ENCODE measurements at regions not wholly inside any gene's neighbourhood (a gene's known extent, or its start where the extent isn't known, plus 50 kb on each side); places are given as distances from the start of the nearest gene placed in this dataset.

DNA sequence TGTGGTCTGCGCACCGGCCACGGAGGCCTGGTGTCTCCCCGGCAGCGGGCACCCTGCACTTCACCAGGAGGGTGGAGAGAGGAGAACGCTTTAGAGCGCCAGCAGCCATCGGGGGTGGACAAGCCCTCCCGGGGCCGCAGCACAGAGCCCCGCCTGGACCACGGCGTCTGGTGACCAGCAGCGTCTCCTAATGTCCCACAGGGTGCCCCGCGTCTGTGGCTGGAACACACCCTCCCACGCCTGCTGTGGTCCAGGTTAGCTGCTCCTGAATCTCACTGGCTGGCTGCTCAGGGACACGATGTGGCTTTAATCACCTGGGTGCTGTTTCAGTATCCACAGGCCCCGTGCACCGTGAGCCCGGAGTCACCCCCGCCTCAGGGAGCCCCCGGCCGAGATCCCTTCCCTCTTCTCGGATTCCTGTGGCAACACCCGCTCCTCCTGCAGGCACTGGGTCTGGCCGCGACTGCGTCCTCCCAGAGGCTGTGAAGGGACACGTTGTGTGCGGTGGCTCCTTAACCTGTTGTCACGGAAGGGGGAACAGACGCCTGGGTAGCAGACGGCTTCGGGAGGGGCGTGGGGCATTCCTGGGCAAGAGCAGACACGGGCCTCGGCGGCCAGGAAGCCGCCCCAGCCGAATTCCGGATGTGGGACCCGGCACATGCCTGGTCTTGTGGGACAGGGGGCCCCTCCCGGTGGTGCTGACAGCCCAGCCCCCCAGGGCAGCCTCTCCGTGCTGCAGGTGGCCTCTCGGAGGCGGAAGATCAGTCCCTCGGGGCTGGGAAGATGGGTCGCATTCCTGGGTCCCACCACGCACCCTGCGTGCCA, 78.9 kb downstream of the FOXL3 start:
- no peaks in the 10 kb centered on the region for H3K36me3 ChIP-seq (ENCODE audit: insufficient read depth, low read length)
- no peak overlapping the region for H3K4me3 ChIP-seq (ENCODE audit: low read length)
- H3K9ac ChIP-seq (ENCODE audit: low read depth, low read length) = no peak overlapping the region
- peaks cover 6% of the 10 kb centered on the region for H3K4me1 ChIP-seq (ENCODE audit: control insufficient read depth, insufficient read depth, low read length)
- H3K9me3 ChIP-seq (replicated peaks; ENCODE audit: low read length) = no peaks in the 10 kb centered on the region
- H3K4me2 ChIP-seq (ENCODE audit: low read length) = no peak overlapping the region
- H3K27me3 ChIP-seq (ENCODE audit: control insufficient read depth, insufficient read depth, low read length) = peaks cover 15% of the 10 kb centered on the region

DNA sequence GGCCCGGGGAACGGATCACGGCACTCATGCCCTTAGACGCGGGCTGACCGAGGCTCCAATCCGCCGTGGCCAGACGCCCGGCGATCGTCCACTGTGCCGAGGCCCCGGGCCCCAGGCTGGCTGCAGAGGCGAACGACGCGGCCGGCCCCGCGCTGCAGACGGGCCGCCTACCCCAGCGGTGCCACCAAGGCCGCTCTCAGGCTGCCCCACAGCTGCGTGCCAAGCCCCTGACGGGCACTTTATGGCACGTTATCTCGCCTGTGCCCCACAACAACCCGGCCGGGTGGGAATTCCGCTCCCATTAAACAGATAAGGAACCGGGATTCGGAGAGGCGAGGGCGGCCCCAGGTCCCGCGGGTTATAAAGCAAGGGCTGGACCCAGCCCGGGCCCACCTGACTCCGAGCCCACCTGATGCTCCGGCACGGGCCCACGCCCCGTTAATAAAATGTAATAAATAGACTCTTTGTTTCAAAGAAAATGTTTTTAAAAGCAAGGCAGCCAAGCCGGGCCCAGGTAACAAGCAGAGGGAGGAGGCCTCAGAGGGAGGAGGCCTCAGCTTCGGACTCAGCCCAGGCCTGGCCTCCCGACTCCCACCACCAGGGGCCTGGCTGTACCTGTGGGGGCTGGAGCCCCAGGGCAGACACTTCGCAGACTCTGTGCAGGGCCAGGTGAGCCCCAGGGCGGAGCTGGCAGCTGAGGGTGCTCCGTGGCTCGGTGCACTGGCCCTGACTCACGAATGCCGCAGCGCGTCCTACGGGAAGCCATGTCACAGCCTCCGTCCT, 79.7 kb downstream of the FOXL3 start:
- no peak overlapping the region for H3K4me3 ChIP-seq (ENCODE audit: low read length)
- H3K4me1 ChIP-seq (ENCODE audit: control insufficient read depth, insufficient read depth, low read length) = peaks cover 6% of the 10 kb centered on the region
- no peaks in the 10 kb centered on the region for H3K9me3 ChIP-seq (replicated peaks; ENCODE audit: low read length)
- H3K4me2 ChIP-seq (ENCODE audit: low read length) = no peak overlapping the region
- peaks cover 15% of the 10 kb centered on the region for H3K27me3 ChIP-seq (ENCODE audit: control insufficient read depth, insufficient read depth, low read length)
- no peaks in the 10 kb centered on the region for H3K36me3 ChIP-seq (ENCODE audit: insufficient read depth, low read length)
- H3K9ac ChIP-seq (ENCODE audit: low read depth, low read length) = no peak overlapping the region

DNA sequence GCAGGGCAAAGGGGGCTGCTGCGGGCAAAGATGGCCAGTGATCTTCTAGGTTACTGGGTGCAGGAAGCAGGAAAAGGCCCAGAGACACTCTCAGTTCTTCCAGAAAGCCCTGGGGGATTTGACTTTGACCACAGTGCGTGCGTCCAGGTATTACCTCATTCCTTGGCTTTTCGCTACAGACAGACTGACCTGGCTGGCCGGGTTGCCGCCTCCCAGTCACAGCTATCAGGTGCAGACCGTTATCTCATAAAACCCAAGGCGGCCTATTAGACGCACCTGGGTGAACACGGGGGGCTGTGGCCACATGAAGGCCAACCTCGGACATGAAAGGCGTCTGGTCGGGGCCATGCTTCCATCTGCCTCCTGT, 80.3 kb downstream of the FOXL3 start:
- H3K9ac ChIP-seq (ENCODE audit: low read depth, low read length) = no peak overlapping the region
- H3K27me3 ChIP-seq (ENCODE audit: control insufficient read depth, insufficient read depth, low read length) = peaks cover 18% of the 10 kb centered on the region
- peaks cover 6% of the 10 kb centered on the region for H3K4me1 ChIP-seq (ENCODE audit: control insufficient read depth, insufficient read depth, low read length)
- H3K36me3 ChIP-seq (ENCODE audit: insufficient read depth, low read length) = no peaks in the 10 kb centered on the region
- no peak overlapping the region for H3K4me2 ChIP-seq (ENCODE audit: low read length)
- H3K4me3 ChIP-seq (ENCODE audit: low read length) = no peak overlapping the region
- H3K9me3 ChIP-seq (replicated peaks; ENCODE audit: low read length) = no peaks in the 10 kb centered on the region

DNA sequence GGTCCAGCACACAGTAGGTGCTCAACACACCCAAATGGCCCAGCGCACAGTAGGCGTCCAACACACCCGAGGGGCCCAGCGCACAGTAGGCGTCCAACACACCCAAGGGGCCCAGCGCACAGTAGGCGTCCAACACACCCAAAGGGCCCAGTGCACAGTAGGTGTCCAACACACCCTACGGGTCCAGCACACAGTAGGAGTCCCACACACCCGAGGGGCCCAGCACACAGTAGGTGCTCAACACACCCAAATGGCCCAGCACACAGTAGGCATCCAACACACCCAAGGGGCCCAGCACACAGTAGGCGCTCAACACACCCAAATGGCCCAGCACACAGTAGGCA, 80.8 kb downstream of the FOXL3 start:
- no peak overlapping the region for H3K4me3 ChIP-seq (ENCODE audit: low read length)
- peaks cover 6% of the 10 kb centered on the region for H3K4me1 ChIP-seq (ENCODE audit: control insufficient read depth, insufficient read depth, low read length)
- no peaks in the 10 kb centered on the region for H3K9me3 ChIP-seq (replicated peaks; ENCODE audit: low read length)
- H3K27me3 ChIP-seq (ENCODE audit: control insufficient read depth, insufficient read depth, low read length) = peaks cover 19% of the 10 kb centered on the region
- no peak overlapping the region for H3K4me2 ChIP-seq (ENCODE audit: low read length)
- no peak overlapping the region for H3K9ac ChIP-seq (ENCODE audit: low read depth, low read length)
- H3K36me3 ChIP-seq (ENCODE audit: insufficient read depth, low read length) = no peaks in the 10 kb centered on the region

DNA sequence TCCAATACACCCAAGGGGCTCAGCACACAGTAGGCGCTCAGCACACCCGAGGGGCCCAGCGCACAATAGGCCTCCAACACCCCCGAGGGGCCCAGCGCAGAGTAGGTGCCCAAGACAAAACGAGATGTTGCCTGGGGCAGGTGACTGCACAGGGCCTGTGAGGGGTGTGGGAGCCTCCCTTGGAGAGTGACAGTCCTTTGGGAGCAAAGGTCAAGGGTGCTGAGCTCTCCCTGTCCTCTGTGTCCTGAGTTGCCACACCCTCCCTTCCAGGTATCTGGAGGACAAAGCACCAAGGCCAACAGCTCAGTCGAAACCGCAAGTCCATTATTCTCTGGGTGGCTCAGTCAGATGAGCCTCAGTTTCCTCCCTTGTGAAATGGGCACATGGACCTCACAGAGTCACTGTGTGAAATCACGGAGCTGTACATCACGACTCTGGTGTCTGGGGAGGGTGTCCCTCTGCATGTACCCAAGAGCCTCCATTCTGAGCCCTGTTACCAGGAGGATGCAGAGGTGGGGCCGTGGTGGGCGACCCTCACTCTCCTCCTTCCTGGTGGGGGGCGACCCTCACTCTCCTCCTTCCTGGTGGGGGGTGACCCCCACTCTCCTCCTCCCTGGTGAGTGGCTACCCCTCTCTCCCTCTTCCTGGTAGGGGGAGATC, 81.3 kb downstream of the FOXL3 start:
- peaks cover 19% of the 10 kb centered on the region for H3K27me3 ChIP-seq (ENCODE audit: control insufficient read depth, insufficient read depth, low read length)
- H3K4me3 ChIP-seq (ENCODE audit: low read length) = no peak overlapping the region
- H3K9ac ChIP-seq (ENCODE audit: low read depth, low read length) = no peak overlapping the region
- H3K4me2 ChIP-seq (ENCODE audit: low read length) = no peak overlapping the region
- peaks cover 3% of the 10 kb centered on the region for H3K4me1 ChIP-seq (ENCODE audit: control insufficient read depth, insufficient read depth, low read length)
- no peaks in the 10 kb centered on the region for H3K36me3 ChIP-seq (ENCODE audit: insufficient read depth, low read length)
- H3K9me3 ChIP-seq (replicated peaks; ENCODE audit: low read length) = no peaks in the 10 kb centered on the region

DNA sequence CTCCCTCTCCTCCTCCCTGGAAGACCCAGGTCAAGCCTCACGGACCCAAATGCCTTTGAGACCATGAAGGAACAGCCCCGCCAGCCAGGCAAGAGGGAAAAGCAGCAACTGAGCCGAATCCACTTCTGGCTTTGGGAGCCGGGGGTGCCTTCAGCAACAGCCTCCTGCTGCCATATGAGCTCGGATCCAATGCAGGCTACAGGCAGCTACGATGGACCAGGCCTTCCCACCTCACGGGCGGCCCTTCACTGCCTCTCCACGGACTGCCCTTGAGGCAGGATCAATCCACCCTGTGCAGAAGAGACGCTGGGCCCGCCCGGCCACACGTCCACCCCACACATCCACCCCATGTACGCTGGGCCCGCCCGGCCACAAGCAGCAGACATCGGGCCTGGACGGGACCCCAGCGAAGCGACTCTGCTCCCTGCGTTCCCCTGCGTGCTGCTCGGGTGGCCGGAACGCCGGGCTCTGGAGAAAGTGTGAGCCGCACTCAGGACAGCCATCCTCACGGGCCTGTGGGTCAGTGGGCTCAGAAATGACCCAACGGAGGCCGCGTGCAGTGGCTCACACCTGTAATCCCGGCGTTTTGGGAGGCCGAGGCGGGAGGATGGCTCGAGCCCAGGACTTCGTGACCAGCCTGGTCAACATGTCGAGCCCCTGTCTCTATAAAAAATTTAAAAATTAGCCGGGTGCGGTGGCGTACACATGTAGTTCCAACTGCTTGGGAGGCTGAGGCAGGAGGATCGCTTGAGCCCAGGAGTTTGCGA, 82.0 kb downstream of the FOXL3 start:
- Histone ChIP-seq H3K4me3 (ENCODE audit: low read length) (no peak overlapping the region), H3K9me3 (replicated peaks; ENCODE audit: low read length) (no peaks in the 10 kb centered on the region), H3K36me3 (ENCODE audit: insufficient read depth, low read length) (no peaks in the 10 kb centered on the region), H3K4me1 (ENCODE audit: control insufficient read depth, insufficient read depth, low read length) (no peaks in the 10 kb centered on the region), H3K9ac (ENCODE audit: low read depth, low read length) (no peak overlapping the region), H3K4me2 (ENCODE audit: low read length) (no peak overlapping the region), H3K27me3 (ENCODE audit: control insufficient read depth, insufficient read depth, low read length) (peaks cover 18% of the 10 kb centered on the region)

DNA sequence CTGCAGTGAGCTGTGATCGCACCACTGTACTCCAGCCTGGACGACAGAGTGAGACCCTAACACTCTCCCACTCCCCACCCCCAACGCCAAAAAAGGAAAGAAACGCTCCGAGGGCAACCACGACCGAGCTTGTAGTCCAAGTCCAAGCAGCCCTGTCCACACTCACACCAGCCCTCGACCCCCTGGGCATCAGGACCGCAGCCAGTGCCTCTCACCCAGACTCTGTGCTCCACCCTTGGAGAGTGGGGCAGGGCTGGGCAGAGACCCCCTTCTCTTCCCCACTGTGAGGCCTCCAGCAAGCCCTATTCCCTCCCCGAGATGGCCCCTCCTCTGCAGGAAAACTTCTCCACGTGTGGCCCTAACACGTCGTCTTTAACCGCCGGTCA, 82.6 kb downstream of the FOXL3 start:
- Histone ChIP-seq H3K4me2 (ENCODE audit: low read length) (no peak overlapping the region), H3K4me3 (ENCODE audit: low read length) (no peak overlapping the region), H3K27me3 (ENCODE audit: control insufficient read depth, insufficient read depth, low read length) (peaks cover 18% of the 10 kb centered on the region), H3K36me3 (ENCODE audit: insufficient read depth, low read length) (no peaks in the 10 kb centered on the region), H3K9me3 (replicated peaks; ENCODE audit: low read length) (no peaks in the 10 kb centered on the region), H3K9ac (ENCODE audit: low read depth, low read length) (no peak overlapping the region), H3K4me1 (ENCODE audit: control insufficient read depth, insufficient read depth, low read length) (no peaks in the 10 kb centered on the region)

DNA sequence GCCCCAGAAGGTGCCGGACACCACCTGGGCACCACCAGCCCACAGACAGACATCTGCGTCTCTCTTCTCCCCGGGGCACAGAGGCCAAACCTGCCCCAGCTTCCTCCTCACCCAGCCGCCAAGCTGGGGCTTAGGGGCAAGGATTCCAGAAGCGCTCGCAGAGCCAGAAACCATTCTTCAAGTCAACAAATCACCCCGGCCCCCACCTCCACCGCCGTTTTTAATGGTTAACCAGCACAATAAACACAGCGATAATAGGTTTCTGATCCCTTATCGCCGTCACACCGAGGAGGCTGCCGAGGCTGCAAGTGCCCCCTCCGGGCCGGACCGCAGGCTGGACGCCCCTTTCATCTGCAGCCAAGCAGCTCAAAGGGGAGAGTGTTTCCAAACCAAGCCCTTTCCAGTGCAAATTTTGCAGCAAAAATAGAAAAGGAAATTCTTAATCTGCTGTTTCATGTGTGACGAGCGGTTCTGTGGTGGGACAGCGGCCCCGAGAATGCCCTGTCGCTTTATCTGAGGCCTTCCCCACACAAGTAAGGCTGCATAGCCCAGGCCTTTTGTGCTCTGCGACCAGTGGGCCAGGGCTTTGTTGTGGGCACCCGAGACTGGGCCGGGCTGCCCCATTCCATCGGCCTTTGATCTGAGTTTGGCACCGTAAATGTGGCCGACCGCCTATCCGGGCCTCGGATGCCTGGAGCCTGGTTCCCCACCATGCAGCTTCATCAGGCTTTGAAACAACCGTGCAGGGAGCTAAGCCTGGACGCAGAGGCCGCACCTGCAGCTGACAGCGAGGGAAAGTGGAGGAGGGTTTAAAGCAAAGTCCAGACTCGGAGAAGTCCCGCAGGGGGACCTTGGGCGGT, 83.2 kb downstream of the FOXL3 start:
- Histone ChIP-seq H3K36me3 (ENCODE audit: insufficient read depth, low read length) (no peaks in the 10 kb centered on the region), H3K9ac (ENCODE audit: low read depth, low read length) (no peak overlapping the region), H3K4me3 (ENCODE audit: low read length) (no peak overlapping the region), H3K9me3 (replicated peaks; ENCODE audit: low read length) (no peaks in the 10 kb centered on the region), H3K4me2 (ENCODE audit: low read length) (no peak overlapping the region), H3K27me3 (ENCODE audit: control insufficient read depth, insufficient read depth, low read length) (peaks cover 18% of the 10 kb centered on the region), H3K4me1 (ENCODE audit: control insufficient read depth, insufficient read depth, low read length) (no peaks in the 10 kb centered on the region)

DNA sequence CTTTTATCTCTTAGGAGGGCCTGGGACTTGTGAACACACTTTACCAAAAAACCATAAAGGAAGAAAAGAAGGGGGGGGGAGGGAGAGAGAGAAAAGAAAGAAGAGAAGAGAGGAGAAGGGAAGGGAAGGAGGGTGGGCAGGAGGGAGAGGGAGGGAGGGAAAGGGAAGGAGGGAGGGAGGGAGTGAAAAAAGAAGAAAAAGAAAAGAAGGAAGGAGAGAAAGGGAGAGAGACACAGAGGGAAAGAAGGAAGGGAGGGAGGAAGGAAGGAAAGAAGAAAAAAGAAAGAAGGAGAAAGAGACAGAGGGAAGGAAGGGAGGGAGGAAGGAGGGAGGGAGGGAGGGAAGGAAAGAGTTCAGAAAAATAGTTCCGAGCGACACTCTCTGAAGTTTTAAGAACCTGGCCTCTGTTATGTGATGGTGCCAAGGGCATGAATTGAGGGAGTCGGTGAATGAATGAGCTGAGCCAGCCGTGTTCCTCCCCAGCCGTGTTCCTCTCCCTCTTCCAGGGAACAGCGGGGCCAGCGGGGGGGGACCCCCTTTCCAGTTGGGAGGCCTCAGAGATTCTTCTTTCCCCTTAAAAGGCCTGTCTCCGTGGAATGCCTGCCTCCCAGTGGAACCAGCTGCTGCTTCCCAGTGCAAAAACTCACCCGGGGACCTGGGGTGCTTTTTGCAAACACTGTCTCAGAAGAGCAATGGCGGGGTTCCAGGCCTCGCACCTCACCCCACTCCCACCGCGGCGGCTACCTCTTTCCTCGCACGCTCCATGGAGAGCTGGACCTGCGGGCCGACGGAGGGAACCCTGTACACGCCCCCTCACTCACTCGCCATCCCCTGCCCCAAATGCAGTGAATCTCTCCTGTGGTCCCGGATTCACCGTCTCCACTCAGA, 84.1 kb downstream of the FOXL3 start:
- Histone ChIP-seq H3K4me3 (ENCODE audit: low read length) (no peak overlapping the region), H3K27me3 (ENCODE audit: control insufficient read depth, insufficient read depth, low read length) (peaks cover 22% of the 10 kb centered on the region), H3K4me2 (ENCODE audit: low read length) (no peak overlapping the region), H3K36me3 (ENCODE audit: insufficient read depth, low read length) (no peaks in the 10 kb centered on the region), H3K4me1 (ENCODE audit: control insufficient read depth, insufficient read depth, low read length) (peaks cover 1% of the 10 kb centered on the region), H3K9me3 (replicated peaks; ENCODE audit: low read length) (no peaks in the 10 kb centered on the region), H3K9ac (ENCODE audit: low read depth, low read length) (no peak overlapping the region)

DNA sequence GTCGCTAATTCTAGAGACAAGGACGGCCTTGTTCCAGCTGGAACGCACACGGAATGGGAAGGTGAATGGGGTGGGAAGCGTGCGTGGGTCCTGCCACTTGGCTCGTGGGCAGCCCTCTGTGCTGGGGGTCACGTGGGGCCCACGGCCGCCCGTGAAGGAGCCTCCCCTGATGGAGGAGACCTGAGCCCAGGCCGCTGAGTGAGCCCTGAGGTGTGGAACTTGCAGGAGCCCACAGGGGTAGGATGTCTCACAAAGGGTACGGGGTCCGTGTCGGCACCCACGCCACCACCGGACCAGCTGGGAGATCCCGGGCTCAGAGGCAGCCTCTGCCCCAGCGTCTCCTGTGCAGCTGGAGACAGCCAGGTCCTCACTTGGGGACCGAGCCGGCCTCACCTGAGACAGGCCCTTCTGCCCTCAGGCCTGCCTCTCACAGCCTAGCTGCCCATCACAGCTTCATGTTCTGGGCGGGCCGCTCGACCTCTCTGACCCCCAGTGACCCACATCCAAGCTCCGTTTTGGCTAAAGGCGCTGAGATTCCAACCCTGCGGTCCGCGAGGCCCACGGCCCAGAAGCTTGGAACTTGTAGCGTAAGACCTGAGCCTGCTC, 84.8 kb downstream of the FOXL3 start:
- Histone ChIP-seq H3K9ac (ENCODE audit: low read depth, low read length) (no peak overlapping the region), H3K4me2 (ENCODE audit: low read length) (no peak overlapping the region), H3K36me3 (ENCODE audit: insufficient read depth, low read length) (no peaks in the 10 kb centered on the region), H3K9me3 (replicated peaks; ENCODE audit: low read length) (no peaks in the 10 kb centered on the region), H3K4me3 (ENCODE audit: low read length) (no peak overlapping the region), H3K27me3 (ENCODE audit: control insufficient read depth, insufficient read depth, low read length) (peaks cover 30% of the 10 kb centered on the region), H3K4me1 (ENCODE audit: control insufficient read depth, insufficient read depth, low read length) (peaks cover 9% of the 10 kb centered on the region)

All from skeletal muscle satellite cell (primary cell).